Psoas muscle (tissue), 7 donors: ENCODE measurements at regions not wholly inside any gene's neighbourhood (a gene's known extent, or its start where the extent isn't known, plus 50 kb on each side); places are given as distances from the start of the nearest gene placed in this dataset.

ENCODE experiments used
- ATAC-seq, 4 donors: fragments of 200-7000 bp; cut with Tn5 transposase; one replicate each; pipeline ENCODE4 v1.9.1; 2020; ENCODE audit warnings: moderate library complexity in 3 of 4, mild to moderate bottlenecking in 2 of 4
- DNase-seq, 2 donors: peaks; one replicate each; pipeline ENCODE4 v3.0.0-alpha.2; 2020
- H3K27ac ChIP-seq: fragments of 200-600 bp; one replicate; pipeline ENCODE4 v1.8.0; 2022
- H3K27me3 ChIP-seq, 3 donors: fragments of 200-600 bp in 1 of 3; one replicate each; pipeline versions ENCODE4 v1.6.1 to v1.8.0; 2013 to 2022; ENCODE audit warnings: low read length in 2 of 3, mild to moderate bottlenecking in 2 of 3, moderate library complexity in 1 of 3; ENCODE audit not compliant: insufficient read depth in 3 of 3
- H3K36me3 ChIP-seq, 2 donors: fragments of 200-600 bp in 1 of 2; one replicate each; pipeline versions ENCODE4 v1.6.1 to v1.8.0; 2013 to 2022; ENCODE audit warnings: low read depth in 1 of 2, mild to moderate bottlenecking in 1 of 2, moderate library complexity in 1 of 2; ENCODE audit not compliant: insufficient read depth in 1 of 2
- H3K4me1 ChIP-seq: fragments of 200-600 bp; one replicate; pipeline ENCODE4 v1.8.0; 2022
- H3K4me3 ChIP-seq: fragments of 200-600 bp; one replicate; pipeline ENCODE4 v1.8.0; 2022; ENCODE audit warnings: mild to moderate bottlenecking
- H3K9me3 ChIP-seq: fragments of 200-600 bp; one replicate; pipeline ENCODE4 v1.8.0; 2022
- CTCF ChIP-seq: fragments of 200-600 bp; IDR thresholded peaks from one replicate; pipeline ENCODE4 v1.8.0; 2022; ENCODE audit warnings: antibody characterized with exemption
- WGBS, 3 donors: extraction: QIAGEN DNeasy Blood & Tissue Kit; methylation state at CpG; one replicate each; pipeline versions ENCODE4 v1.1.6 to v1.1.7; 2013; 5-methylcytosine and 5-hydroxymethylcytosine counted together
- intact Hi-C, 2 donors: fragments of 100-400 bp; cut with DNase I; formaldehyde crosslinking; loops; one replicate each; pipeline versions ENCODE4 v1.11.0 to v1.14.2; 2022
- donor health status: healthy with polysubstance abuse.
- donor health status: DM: no; HTN: no; CAD: no; lungs with moderate emphysema.
- donor health status: Bipolar disorder and iron deficiency.
- donor health status: healthy.
- donor health status: DM: yes; HTN: yes; CAD: no.
- donor health status: DM: no; HTN: no; CAD: no.
- donor health status: DM: yes; HTN: yes; CAD: no.

DNA sequence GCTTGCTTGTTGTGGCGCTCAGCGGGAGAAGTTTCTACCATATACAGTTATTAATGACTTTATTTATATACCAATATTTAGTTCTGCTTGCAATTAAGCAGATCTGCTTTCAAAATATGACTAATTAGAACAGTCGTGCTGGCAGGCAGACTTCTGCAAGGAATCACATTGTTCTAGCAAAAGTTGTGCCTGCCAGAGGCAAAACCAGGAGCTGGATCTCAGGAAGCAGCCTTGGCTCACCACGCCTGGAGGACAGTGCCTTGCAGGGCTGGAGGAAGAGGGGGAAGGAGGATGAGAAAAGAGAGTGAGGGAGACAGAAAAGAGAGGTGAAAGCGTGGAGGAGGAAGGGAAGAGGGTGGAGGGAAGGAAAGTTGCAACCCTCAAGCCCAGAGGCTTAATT lies 160.3 kb downstream of the NUP210 start:
- H3K27me3 ChIP-seq = peaks cover 0 to 2% (median 0%) of the 10 kb centered on the region in 3 donors
- ATAC-seq = no peak
- intact Hi-C loops = no loop called here
- no peak overlapping the region for H3K4me3 ChIP-seq
- H3K9me3 ChIP-seq = no peaks in the 10 kb centered on the region
- DNase-seq = no peak
- H3K27ac ChIP-seq = no peak overlapping the region
- TF ChIP-seq CTCF = no peak
- 69 to 73% (median 71%) methylated on average over 5 of the region's 5 CpGs for WGBS, 3 donors
- peaks cover 10% of the 10 kb centered on the region for H3K4me1 ChIP-seq
- no peaks in the 10 kb centered on the region for H3K36me3 ChIP-seq

GRCh38 chr3:13258986-13259514 lies 161.1 kb downstream of the NUP210 start:
- Histone ChIP-seq H3K27ac (no peak overlapping the region), H3K36me3 (no peaks in the 10 kb centered on the region), H3K4me3 (no peak overlapping the region), H3K4me1 (peaks cover 6% of the 10 kb centered on the region), H3K9me3 (no peaks in the 10 kb centered on the region), H3K27me3 (peaks cover 0 to 2% (median 0%) of the 10 kb centered on the region in 3 donors)
- no peak for TF ChIP-seq CTCF
- ATAC-seq (no peak), DNase-seq (no peak)
- intact Hi-C loops = no loop called here
- WGBS, 3 donors = 88% methylated on average over 9 of the region's 9 CpGs

DNA sequence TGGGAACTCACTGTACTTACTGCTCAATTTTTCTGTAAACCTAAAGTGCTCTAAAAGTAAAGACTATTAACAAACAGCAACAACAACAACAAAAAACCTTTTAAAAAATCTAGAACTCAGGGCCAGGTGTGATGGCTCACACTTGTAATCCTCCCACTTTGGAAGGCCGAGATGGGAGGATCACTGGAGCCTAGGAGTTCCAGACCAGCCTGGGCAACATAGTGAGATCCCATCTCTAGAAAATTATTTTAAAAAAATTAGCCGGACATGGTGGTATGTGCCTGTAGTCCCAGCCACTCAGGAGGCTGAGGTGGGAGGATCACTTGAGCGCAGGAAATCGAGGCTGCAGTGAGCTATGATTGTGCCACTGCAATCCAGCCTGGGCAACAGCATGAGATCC lies 161.8 kb downstream of the NUP210 start:
- ATAC-seq (no peak), DNase-seq (no peak)
- H3K4me1 ChIP-seq = peaks cover 6% of the 10 kb centered on the region
- intact Hi-C loops = no loop called here
- no peak for TF ChIP-seq CTCF
- H3K36me3 ChIP-seq = no peaks in the 10 kb centered on the region
- WGBS, 3 donors = 92 to 100% (median 97%) methylated on average over 4 of the region's 4 CpGs
- H3K27ac ChIP-seq = no peak overlapping the region
- peaks cover 0 to 2% (median 0%) of the 10 kb centered on the region in 3 donors for H3K27me3 ChIP-seq
- no peaks in the 10 kb centered on the region for H3K9me3 ChIP-seq
- H3K4me3 ChIP-seq = no peak overlapping the region

GRCh38 chr3:13257666-13258065 lies 162.5 kb downstream of the NUP210 start:
- H3K27me3 ChIP-seq = peaks cover 0 to 2% (median 0%) of the 10 kb centered on the region in 3 donors
- H3K36me3 ChIP-seq = no peaks in the 10 kb centered on the region
- DNase-seq (no peak), ATAC-seq (no peak)
- no peaks in the 10 kb centered on the region for H3K9me3 ChIP-seq
- TF ChIP-seq CTCF = no peak
- no peak overlapping the region for H3K4me3 ChIP-seq
- 70 to 76% (median 74%) methylated on average over 4 of the region's 4 CpGs for WGBS, 3 donors
- intact Hi-C loops = no loop called here
- no peak overlapping the region for H3K27ac ChIP-seq
- H3K4me1 ChIP-seq = peaks cover 6% of the 10 kb centered on the region

DNA sequence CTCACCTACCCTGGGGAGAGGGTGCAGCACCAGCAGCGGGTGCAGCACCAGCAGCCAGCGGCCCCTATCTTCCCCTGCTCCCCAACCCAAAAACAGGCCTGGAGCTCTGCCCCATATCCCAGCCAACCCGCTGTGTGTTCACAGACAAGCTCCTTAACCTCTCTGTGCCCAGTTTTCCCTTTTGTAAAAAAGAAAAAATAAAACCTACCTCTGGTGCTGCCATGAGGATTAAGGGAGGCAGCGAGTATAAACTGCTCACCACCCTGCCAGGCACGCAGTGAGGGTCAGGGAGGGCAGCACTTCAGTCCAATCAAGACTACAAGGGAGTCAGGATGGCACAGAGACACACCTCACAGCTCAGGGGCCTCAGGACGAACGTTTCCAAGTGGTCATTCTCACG lies 163.3 kb downstream of the NUP210 start:
- Histone ChIP-seq H3K4me3 (no peak overlapping the region), H3K27ac (no peak overlapping the region), H3K27me3 (no peaks in the 10 kb centered on the region), H3K9me3 (no peaks in the 10 kb centered on the region), H3K36me3 (no peaks in the 10 kb centered on the region), H3K4me1 (peaks cover 10% of the 10 kb centered on the region)
- 86 to 89% (median 88%) methylated on average over 8 of the region's 8 CpGs for WGBS, 3 donors
- DNase-seq (no peak), ATAC-seq (no peak)
- intact Hi-C loops = no loop called here
- TF ChIP-seq CTCF = no peak
